Hepatocyte (in vitro differentiated cells): ENCODE measurements at regions not wholly inside any gene's neighbourhood (a gene's known extent, or its start where the extent isn't known, plus 50 kb on each side); places are given as distances from the start of the nearest gene placed in this dataset.

ENCODE experiments used
- EZH2phosphoT487 ChIP-seq: fragments of 200-600 bp; sonication (generic); IDR thresholded peaks from one replicate; pipeline ENCODE4 v1.6.1; 2018; ENCODE audit warnings: antibody characterized with exemption, mild to moderate bottlenecking, low read depth, moderate library complexity; ENCODE audit not compliant: unreplicated experiment, severe bottlenecking
- TF ChIP-seq, protein P1 (sequence below): fragments of 200-600 bp; sonication (generic); IDR thresholded peaks from 2 replicates; pipeline ENCODE4 v1.5.1; 2016; ENCODE audit warnings: antibody characterized with exemption, mild to moderate bottlenecking; ENCODE audit not compliant: poor library complexity

DNA sequence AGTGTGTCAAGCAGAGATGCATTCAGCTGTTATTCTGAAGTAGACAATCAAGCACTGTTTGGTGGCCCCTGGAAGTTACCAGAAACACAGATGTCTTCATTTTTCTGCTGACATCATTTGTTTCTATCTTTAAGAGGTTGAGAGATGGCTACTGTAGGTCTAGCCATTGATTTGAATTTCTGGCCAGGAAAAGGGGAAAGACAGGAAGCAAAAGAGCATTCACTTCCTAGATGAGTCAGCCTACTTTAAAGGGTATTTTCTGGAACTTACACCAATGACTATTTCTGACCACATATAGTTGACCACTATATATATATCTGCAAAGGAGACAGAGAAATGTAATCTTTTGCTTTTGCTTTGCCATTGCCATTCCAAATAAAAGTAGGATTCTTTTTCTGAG is 900.1 kb upstream of the SOX11 start:
- TF ChIP-seq, protein P1, sequence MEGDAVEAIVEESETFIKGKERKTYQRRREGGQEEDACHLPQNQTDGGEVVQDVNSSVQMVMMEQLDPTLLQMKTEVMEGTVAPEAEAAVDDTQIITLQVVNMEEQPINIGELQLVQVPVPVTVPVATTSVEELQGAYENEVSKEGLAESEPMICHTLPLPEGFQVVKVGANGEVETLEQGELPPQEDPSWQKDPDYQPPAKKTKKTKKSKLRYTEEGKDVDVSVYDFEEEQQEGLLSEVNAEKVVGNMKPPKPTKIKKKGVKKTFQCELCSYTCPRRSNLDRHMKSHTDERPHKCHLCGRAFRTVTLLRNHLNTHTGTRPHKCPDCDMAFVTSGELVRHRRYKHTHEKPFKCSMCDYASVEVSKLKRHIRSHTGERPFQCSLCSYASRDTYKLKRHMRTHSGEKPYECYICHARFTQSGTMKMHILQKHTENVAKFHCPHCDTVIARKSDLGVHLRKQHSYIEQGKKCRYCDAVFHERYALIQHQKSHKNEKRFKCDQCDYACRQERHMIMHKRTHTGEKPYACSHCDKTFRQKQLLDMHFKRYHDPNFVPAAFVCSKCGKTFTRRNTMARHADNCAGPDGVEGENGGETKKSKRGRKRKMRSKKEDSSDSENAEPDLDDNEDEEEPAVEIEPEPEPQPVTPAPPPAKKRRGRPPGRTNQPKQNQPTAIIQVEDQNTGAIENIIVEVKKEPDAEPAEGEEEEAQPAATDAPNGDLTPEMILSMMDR = no peak
- TF ChIP-seq EZH2phosphoT487 = no peak
